Omental fat pad (tissue), 3 donors: ENCODE measurements at regions not wholly inside any gene's neighbourhood (a gene's known extent, or its start where the extent isn't known, plus 50 kb on each side); places are given as distances from the start of the nearest gene placed in this dataset.

Experiments
- ATAC-seq: fragments of 150-250 bp; one replicate; pipeline ENCODE4 v1.9.1; 2016; ENCODE audit warnings: mild to moderate bottlenecking, moderate library complexity; ENCODE audit not compliant: low FRiP score
- DNase-seq: peaks from one replicate; pipeline ENCODE4 v3.0.0-alpha.2; 2019; ENCODE audit warnings: low spot score
- TF ChIP-seq, protein P1 (sequence below), 3 donors: fragments of 450-650 bp; IDR thresholded peaks; one replicate each; pipeline ENCODE4 v1.5.1; 2016 to 2017; ENCODE audit warnings: antibody characterized with exemption in 3 of 3, mild to moderate bottlenecking in 3 of 3, moderate library complexity in 2 of 3

DNA sequence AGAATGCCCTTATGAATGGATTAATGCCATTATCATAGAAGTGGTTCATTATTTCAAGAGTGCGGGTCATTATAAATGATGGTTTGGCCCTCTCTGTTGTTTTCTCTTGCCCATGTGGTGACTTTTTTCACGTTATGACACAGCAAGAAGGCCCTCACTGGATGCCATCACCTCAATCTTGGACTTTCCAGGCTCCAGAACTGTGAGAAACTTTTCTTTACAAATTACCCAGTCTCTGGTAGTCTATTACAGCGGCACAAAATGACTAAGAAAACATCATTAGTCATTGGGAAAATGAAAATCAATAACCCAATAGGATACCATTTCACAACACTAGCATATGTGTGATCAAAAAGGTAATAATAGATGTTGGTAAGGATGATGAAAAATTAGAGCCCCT is 119.0 kb upstream of the LPP start:
- ATAC-seq (no peak), DNase-seq (no peak)
- TF ChIP-seq, protein P1, sequence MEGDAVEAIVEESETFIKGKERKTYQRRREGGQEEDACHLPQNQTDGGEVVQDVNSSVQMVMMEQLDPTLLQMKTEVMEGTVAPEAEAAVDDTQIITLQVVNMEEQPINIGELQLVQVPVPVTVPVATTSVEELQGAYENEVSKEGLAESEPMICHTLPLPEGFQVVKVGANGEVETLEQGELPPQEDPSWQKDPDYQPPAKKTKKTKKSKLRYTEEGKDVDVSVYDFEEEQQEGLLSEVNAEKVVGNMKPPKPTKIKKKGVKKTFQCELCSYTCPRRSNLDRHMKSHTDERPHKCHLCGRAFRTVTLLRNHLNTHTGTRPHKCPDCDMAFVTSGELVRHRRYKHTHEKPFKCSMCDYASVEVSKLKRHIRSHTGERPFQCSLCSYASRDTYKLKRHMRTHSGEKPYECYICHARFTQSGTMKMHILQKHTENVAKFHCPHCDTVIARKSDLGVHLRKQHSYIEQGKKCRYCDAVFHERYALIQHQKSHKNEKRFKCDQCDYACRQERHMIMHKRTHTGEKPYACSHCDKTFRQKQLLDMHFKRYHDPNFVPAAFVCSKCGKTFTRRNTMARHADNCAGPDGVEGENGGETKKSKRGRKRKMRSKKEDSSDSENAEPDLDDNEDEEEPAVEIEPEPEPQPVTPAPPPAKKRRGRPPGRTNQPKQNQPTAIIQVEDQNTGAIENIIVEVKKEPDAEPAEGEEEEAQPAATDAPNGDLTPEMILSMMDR (IDR thresholded peaks at IDR 0.05) = no peak

DNA sequence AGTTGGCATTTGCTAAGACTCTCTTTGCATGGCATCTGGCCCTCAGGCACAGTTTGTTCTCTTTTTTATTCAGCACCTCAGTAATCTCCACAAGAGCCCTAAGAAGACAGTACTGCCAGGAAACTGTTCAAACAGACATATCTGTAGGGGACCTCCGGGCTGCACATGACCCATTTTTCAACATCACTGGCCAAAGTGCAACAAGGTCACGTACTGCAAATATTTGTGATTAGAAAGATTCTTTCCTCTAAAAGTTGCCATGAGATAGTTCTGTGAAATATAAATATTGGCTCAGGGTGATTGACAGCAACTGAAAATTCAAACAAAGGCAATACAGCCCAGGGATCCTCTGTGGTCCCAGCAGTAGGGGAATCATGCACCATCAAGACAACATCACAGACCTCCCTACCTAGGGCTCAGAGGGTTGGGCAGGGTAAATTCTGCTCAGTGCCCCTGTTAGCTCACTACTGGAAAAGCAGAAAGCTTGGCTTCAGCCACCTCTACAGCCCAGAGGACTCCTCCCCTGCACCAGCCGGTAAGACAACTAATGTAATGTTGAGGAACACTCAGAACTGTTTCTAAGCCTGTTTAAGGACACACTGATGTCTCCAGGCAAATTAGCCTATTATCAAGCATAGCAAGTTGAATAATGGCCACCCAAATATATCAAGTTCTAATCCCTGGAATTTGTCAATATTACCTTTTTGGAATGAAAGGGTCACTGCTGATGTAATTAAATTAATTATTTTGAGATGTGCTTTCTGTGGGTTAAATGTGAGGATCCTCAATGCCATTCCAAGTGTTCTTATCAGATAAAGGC is 117.4 kb upstream of the LPP start:
- TF ChIP-seq, protein P1 (IDR thresholded peaks at IDR 0.05) = no peak
- DNase-seq (no peak), ATAC-seq (no peak)

DNA sequence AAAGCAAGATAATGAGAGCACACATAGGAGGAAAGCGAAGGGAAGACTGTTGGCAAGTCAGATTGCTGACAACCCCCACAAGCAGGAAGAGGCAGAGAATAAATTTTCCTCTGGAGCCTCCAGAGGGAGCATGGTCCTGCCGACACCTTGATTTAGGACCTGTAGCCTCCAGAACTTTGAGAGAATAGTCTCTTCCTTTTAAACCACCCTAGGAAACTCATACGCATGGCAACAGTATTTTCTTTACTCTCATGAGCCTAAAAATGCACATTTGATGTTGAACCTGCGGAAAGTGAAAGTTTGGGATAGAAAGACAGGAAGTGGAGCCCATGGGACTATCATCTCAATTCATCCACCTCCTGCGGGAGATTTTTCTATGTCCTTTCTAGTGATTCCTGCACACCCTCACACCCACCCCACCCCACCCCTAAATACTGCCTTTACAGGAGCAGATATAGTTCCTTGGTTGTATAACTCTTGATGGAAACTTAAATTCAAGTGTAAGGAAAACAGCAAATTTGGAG is 116.7 kb upstream of the LPP start:
- ATAC-seq = peak; percentile 79
- no peak for DNase-seq
- TF ChIP-seq, protein P1 (IDR thresholded peaks at IDR 0.05) = no peak

DNA sequence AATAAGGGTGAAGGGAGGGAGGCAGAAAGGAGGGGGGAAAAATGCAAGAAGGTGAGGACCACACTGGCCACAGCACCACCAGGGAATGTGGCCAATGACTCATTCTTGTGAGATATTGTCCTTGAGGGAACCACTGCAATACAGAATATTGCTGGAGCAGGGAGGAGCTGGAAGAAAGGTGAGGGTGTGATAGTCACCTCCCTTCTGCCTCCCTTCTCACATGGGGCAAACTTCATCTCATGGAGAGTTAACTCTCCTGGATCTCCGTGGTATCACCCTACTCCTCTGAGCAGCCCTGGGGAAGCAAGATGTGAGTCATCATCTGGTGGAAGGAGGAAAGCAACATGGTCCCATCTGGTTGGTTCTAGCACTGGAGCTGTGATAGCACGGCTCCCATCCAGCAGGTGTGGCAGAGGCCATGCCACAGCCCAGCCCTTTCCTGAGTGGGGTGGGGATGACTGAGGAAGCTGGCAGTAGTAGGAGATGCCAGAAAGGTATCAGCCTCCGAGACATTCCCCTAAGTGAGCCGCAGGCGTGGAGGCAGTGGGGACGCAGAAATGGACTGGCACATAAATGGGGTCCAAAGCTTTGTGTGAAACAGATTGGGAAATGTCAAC is 115.9 kb upstream of the LPP start:
- TF ChIP-seq, protein P1 (IDR thresholded peaks at IDR 0.05) = no peak
- ATAC-seq (peak; percentile 38), DNase-seq (no peak)

DNA sequence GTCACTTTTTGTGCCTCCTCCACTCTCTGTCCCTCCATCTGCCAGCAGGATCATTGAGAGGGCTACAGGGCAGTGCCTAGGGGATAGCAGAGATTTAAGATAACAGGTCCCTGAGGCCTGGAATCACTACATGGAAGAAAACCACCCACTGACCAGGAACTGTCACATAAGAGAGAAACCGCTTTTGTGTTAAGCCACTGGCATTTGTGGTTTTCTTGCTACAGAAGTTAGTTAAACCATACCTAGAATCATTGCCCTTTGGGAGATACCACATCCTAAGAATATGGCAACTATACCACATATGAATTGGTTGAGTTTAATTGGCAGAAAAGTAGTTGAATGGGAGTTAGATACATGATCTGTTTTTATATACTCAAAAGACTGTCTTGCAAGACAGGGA is 112.8 kb upstream of the LPP start:
- no peak for ATAC-seq

DNA sequence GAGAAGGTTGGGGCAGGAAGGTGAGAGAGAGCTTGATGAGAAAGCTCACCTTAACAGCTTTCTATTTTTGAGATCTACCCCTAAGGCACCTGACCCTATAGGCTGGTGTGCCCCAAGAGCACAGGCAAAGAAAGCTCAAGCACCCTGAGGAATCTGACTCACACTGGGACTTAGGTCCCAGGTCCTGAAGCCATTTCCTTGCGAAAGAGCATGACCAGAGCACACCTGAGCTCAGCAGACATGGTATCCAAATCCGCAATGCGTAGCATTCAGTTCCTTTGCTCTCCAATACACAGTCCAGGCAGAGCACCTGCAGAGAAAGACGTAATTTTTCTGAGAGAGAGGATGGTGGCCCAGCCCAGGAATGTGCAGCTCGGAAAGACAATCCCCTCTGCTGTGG is 112.1 kb upstream of the LPP start:
- ATAC-seq (no peak), DNase-seq (no peak)
- TF ChIP-seq, protein P1 (IDR thresholded peaks at IDR 0.05) = no peak

More for the DNA sequence above, 112.8 kb upstream of the LPP start:
- DNase-seq = no peak
- TF ChIP-seq, protein P1 (IDR thresholded peaks at IDR 0.05) = no peak
